ENCODE measurements at regions not wholly inside any gene's neighbourhood (a gene's known extent, or its start where the extent isn't known, plus 50 kb on each side); places are given as distances from the start of the nearest gene placed in this dataset.

GRCh38 chr6:121961619-121962125 is 437.8 kb upstream of the HSF2 start:
- no peak overlapping the region for H3K4me3 ChIP-seq (ENCODE audit: low read depth, low read length)
- no peak for TF ChIP-seq CTCF (IDR thresholded peaks at IDR 0.05; ENCODE audit: insufficient read depth, low read depth, low read length)
- peak; percentile 72 for DNase-seq (ENCODE audit: low read depth)

- no peak for TF ChIP-seq CTCF (IDR thresholded peaks at IDR 0.05; ENCODE audit: insufficient read depth, low read depth, low read length)
- DNase-seq (ENCODE audit: low read depth): peak; percentile 56
- no peak overlapping the region for H3K4me3 ChIP-seq (ENCODE audit: low read depth, low read length)
Measured at GRCh38 chr6:121963826-121964225, 435.6 kb upstream of the HSF2 start.

- no peak for TF ChIP-seq CTCF (IDR thresholded peaks at IDR 0.05; ENCODE audit: insufficient read depth, low read depth, low read length)
- DNase-seq (ENCODE audit: low read depth): no peak
- H3K4me3 ChIP-seq (ENCODE audit: low read depth, low read length): no peak overlapping the region
Measured at GRCh38 chr6:121965739-121966138, 433.7 kb upstream of the HSF2 start.

- no peak for TF ChIP-seq CTCF (IDR thresholded peaks at IDR 0.05; ENCODE audit: insufficient read depth, low read depth, low read length)
- no peak for DNase-seq (ENCODE audit: low read depth)
- H3K4me3 ChIP-seq (ENCODE audit: low read depth, low read length): no peak overlapping the region
Measured at GRCh38 chr6:121967631-121968030, 431.8 kb upstream of the HSF2 start.

- no peak overlapping the region for H3K4me3 ChIP-seq (ENCODE audit: low read depth, low read length)
- peak; percentile 35 for DNase-seq (ENCODE audit: low read depth)
- TF ChIP-seq CTCF (IDR thresholded peaks at IDR 0.05; ENCODE audit: insufficient read depth, low read depth, low read length): no peak
Measured at GRCh38 chr6:121971931-121972335, 427.5 kb upstream of the HSF2 start.

GRCh38 chr6:121984956-121985355 is 414.5 kb upstream of the HSF2 start:
- DNase-seq (ENCODE audit: low read depth): no peak
- TF ChIP-seq CTCF (IDR thresholded peaks at IDR 0.05; ENCODE audit: insufficient read depth, low read depth, low read length): no peak
- H3K4me3 ChIP-seq (ENCODE audit: low read depth, low read length): no peak overlapping the region

GRCh38 chr6:121993362-121993761 is 406.1 kb upstream of the HSF2 start:
- H3K4me3 ChIP-seq (ENCODE audit: low read depth, low read length): no peak overlapping the region
- no peak for DNase-seq (ENCODE audit: low read depth)
- no peak for TF ChIP-seq CTCF (IDR thresholded peaks at IDR 0.05; ENCODE audit: insufficient read depth, low read depth, low read length)
